ENCODE measurements at regions not wholly inside any gene's neighbourhood (a gene's known extent, or its start where the extent isn't known, plus 50 kb on each side); places are given as distances from the start of the nearest gene placed in this dataset.

- CTCF ChIA-PET: no interaction called here
- TF ChIP-seq, protein P1, sequence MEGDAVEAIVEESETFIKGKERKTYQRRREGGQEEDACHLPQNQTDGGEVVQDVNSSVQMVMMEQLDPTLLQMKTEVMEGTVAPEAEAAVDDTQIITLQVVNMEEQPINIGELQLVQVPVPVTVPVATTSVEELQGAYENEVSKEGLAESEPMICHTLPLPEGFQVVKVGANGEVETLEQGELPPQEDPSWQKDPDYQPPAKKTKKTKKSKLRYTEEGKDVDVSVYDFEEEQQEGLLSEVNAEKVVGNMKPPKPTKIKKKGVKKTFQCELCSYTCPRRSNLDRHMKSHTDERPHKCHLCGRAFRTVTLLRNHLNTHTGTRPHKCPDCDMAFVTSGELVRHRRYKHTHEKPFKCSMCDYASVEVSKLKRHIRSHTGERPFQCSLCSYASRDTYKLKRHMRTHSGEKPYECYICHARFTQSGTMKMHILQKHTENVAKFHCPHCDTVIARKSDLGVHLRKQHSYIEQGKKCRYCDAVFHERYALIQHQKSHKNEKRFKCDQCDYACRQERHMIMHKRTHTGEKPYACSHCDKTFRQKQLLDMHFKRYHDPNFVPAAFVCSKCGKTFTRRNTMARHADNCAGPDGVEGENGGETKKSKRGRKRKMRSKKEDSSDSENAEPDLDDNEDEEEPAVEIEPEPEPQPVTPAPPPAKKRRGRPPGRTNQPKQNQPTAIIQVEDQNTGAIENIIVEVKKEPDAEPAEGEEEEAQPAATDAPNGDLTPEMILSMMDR (IDR thresholded peaks at IDR 0.05; ENCODE audit: control extremely low read depth, extremely low read depth, low read depth, missing control alignments): no peak
Observed at GRCh38 chr1:232528472-232529089, 101.4 kb downstream of the SIPA1L2 start.

GRCh38 chr1:232524056-232524455 is 105.9 kb downstream of the SIPA1L2 start:
- DNase-seq (ENCODE audit: extremely low spot score): no peak
- CTCF ChIA-PET: no interaction called here
- TF ChIP-seq, protein P1 (IDR thresholded peaks at IDR 0.05; ENCODE audit: control extremely low read depth, extremely low read depth, low read depth, missing control alignments): no peak
- POLR2A ChIA-PET: no interaction called here

More at GRCh38 chr1:232528472-232529089, 101.4 kb downstream of the SIPA1L2 start:
- POLR2A ChIA-PET: no interaction called here
- DNase-seq (ENCODE audit: extremely low spot score): no peak

- ChIA-PET CTCF (interaction anchor here (1.1 kb wide), 1 partner anchor 13 kb away, joined by 3 read pairs; no protein-coding TSS in a partner anchor), POLR2A (no interaction called here)
- DNase-seq (ENCODE audit: extremely low spot score): no peak
- TF ChIP-seq, protein P1 (IDR thresholded peaks at IDR 0.05; ENCODE audit: control extremely low read depth, extremely low read depth, low read depth, missing control alignments): no peak
Observed at GRCh38 chr1:232522189-232522588, 107.7 kb downstream of the SIPA1L2 start.

GRCh38 chr1:232521660-232522059 is 108.3 kb downstream of the SIPA1L2 start:
- TF ChIP-seq, protein P1 (IDR thresholded peaks at IDR 0.05; ENCODE audit: control extremely low read depth, extremely low read depth, low read depth, missing control alignments): no peak
- DNase-seq (ENCODE audit: extremely low spot score): no peak
- CTCF ChIA-PET: interaction anchor here (1.1 kb wide), 1 partner anchor 13 kb away, joined by 3 read pairs; no protein-coding TSS in a partner anchor
- POLR2A ChIA-PET: no interaction called here

DNA sequence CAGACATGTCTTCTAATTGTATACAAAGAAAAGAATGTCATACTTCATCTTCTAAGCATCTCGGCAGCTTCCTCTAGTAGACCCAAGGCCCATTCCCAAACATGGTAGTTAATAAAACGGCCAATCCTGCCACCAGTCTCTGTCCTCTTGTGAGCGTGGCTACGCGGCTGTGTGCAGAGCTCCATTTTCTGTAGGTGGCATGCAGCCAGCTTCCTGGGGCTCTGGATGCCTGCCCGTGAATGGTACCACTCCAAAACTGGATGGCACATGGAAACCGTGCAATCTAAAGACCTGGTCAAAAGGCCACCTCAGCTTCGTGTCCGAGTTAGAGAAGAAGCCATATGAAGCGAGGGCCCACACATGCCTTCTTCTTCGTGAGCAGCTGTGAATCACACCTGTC is 110.7 kb downstream of the SIPA1L2 start:
- TF ChIP-seq, protein P1 (IDR thresholded peaks at IDR 0.05; ENCODE audit: control extremely low read depth, extremely low read depth, low read depth, missing control alignments): no peak
- ChIA-PET POLR2A (no interaction called here), CTCF (interaction anchor here (1.1 kb wide), 1 partner anchor 19 kb away, joined by 3 read pairs; no protein-coding TSS in a partner anchor)
- no peak for DNase-seq (ENCODE audit: extremely low spot score)

- CTCF ChIA-PET: interaction anchor here (1.1 kb wide), 1 partner anchor 19 kb away, joined by 3 read pairs; no protein-coding TSS in a partner anchor
- DNase-seq (ENCODE audit: extremely low spot score): no peak
- POLR2A ChIA-PET: no interaction called here
- TF ChIP-seq, protein P1 (IDR thresholded peaks at IDR 0.05; ENCODE audit: control extremely low read depth, extremely low read depth, low read depth, missing control alignments): no peak
Observed at GRCh38 chr1:232518349-232518748, 111.6 kb downstream of the SIPA1L2 start.

All from GM10248 (cell line).